ENCODE measurements at regions not wholly inside any gene's neighbourhood (a gene's known extent, or its start where the extent isn't known, plus 50 kb on each side); places are given as distances from the start of the nearest gene placed in this dataset.

GRCh38 chr7:131649879-131650278 lies 93.5 kb upstream of the PODXL start:
- TF ChIP-seq CTCF (IDR thresholded peaks at IDR 0.05; ENCODE audit: borderline replicate concordance, extremely low read depth, low read length, poor library complexity, severe bottlenecking) (no peak), EZH2 (IDR thresholded peaks at IDR 0.05; ENCODE audit: borderline replicate concordance, low read depth, low read length, severe bottlenecking) (no peak)
- Histone ChIP-seq H3K27ac (ENCODE audit: low read length) (no peak overlapping the region), H3K36me3 (ENCODE audit: insufficient read depth, low read length) (no peaks in the 10 kb centered on the region), H3K9ac (ENCODE audit: low read depth, low read length) (no peak overlapping the region), H3K79me2 (ENCODE audit: insufficient read depth, low read length) (no peaks in the 10 kb centered on the region), H4K20me1 (ENCODE audit: insufficient read depth, low read length) (peaks cover 6% of the 10 kb centered on the region; the same call in 1 of the 2 replicates), H3K4me2 (ENCODE audit: insufficient read depth, low read length) (no peak overlapping the region), H3K4me1 (ENCODE audit: insufficient read depth, low read length) (no peaks in the 10 kb centered on the region), H3K9me3 (ENCODE audit: insufficient read depth, low read length, severe bottlenecking) (no peaks in the 10 kb centered on the region), H2AFZ (ENCODE audit: low read depth, low read length) (no peak overlapping the region), H3K27me3 (ENCODE audit: insufficient read depth, low read length, poor library complexity) (peaks cover 7% of the 10 kb centered on the region), H3K4me3 (ENCODE audit: low read depth in 1 of 2, low read length in 2 of 2) (no peak overlapping the region)
- DNase-seq: no peak
- ATAC-seq (ENCODE audit: insufficient read depth, low read depth): no peak

- ATAC-seq (ENCODE audit: insufficient read depth, low read depth) (no peak), DNase-seq (no peak)
- Histone ChIP-seq H3K27me3 (ENCODE audit: insufficient read depth, low read length, poor library complexity) (peaks cover 7% of the 10 kb centered on the region), H2AFZ (ENCODE audit: low read depth, low read length) (no peak overlapping the region), H3K36me3 (ENCODE audit: insufficient read depth, low read length) (no peaks in the 10 kb centered on the region), H3K9ac (ENCODE audit: low read depth, low read length) (no peak overlapping the region), H3K79me2 (ENCODE audit: insufficient read depth, low read length) (no peaks in the 10 kb centered on the region), H4K20me1 (ENCODE audit: insufficient read depth, low read length) (peaks cover 6% of the 10 kb centered on the region; the same call in 1 of the 2 replicates), H3K27ac (ENCODE audit: low read length) (no peak overlapping the region), H3K4me2 (ENCODE audit: insufficient read depth, low read length) (no peak overlapping the region), H3K4me1 (ENCODE audit: insufficient read depth, low read length) (no peaks in the 10 kb centered on the region), H3K4me3 (ENCODE audit: low read depth in 1 of 2, low read length in 2 of 2) (no peak overlapping the region), H3K9me3 (ENCODE audit: insufficient read depth, low read length, severe bottlenecking) (no peaks in the 10 kb centered on the region)
- TF ChIP-seq EZH2 (IDR thresholded peaks at IDR 0.05; ENCODE audit: borderline replicate concordance, low read depth, low read length, severe bottlenecking) (no peak), CTCF (IDR thresholded peaks at IDR 0.05; ENCODE audit: borderline replicate concordance, extremely low read depth, low read length, poor library complexity, severe bottlenecking) (no peak)
These were observed 92.6 kb upstream of the PODXL start for GRCh38 chr7:131649003-131649541.

GRCh38 chr7:131648491-131648890 lies 92.1 kb upstream of the PODXL start:
- Histone ChIP-seq H3K27me3 (ENCODE audit: insufficient read depth, low read length, poor library complexity) (peaks cover 7% of the 10 kb centered on the region), H3K9ac (ENCODE audit: low read depth, low read length) (no peak overlapping the region), H3K4me2 (ENCODE audit: insufficient read depth, low read length) (no peak overlapping the region), H3K4me1 (ENCODE audit: insufficient read depth, low read length) (no peaks in the 10 kb centered on the region), H3K9me3 (ENCODE audit: insufficient read depth, low read length, severe bottlenecking) (no peaks in the 10 kb centered on the region), H3K36me3 (ENCODE audit: insufficient read depth, low read length) (no peaks in the 10 kb centered on the region), H2AFZ (ENCODE audit: low read depth, low read length) (no peak overlapping the region), H4K20me1 (ENCODE audit: insufficient read depth, low read length) (0 out of 2 replicates have a peak, but pooled peaks cover 2% of the 10 kb centered on the region), H3K27ac (ENCODE audit: low read length) (no peak overlapping the region), H3K4me3 (ENCODE audit: low read depth in 1 of 2, low read length in 2 of 2) (no peak overlapping the region), H3K79me2 (ENCODE audit: insufficient read depth, low read length) (no peaks in the 10 kb centered on the region)
- ATAC-seq (ENCODE audit: insufficient read depth, low read depth) (no peak), DNase-seq (no peak)
- TF ChIP-seq EZH2 (IDR thresholded peaks at IDR 0.05; ENCODE audit: borderline replicate concordance, low read depth, low read length, severe bottlenecking) (no peak), CTCF (IDR thresholded peaks at IDR 0.05; ENCODE audit: borderline replicate concordance, extremely low read depth, low read length, poor library complexity, severe bottlenecking) (no peak)
